Upper lobe of left lung (tissue), 4 donors: ENCODE measurements at regions not wholly inside any gene's neighbourhood (a gene's known extent, or its start where the extent isn't known, plus 50 kb on each side); places are given as distances from the start of the nearest gene placed in this dataset.

ENCODE experiments used
- CTCF ChIP-seq, 6 experiments: fragments of 450-650 bp in 4 of 6; fragments of 200-600 bp in 2 of 6; sonication (generic) in 2 of 6; IDR thresholded peaks; one replicate each; pipeline ENCODE4 v1.5.1; 2016 to 2019; ENCODE audit warnings: antibody characterized with exemption in 6 of 6
- POLR2A ChIP-seq, 4 donors: fragments of 450-650 bp; IDR thresholded peaks; one replicate each; pipeline ENCODE4 v1.5.1; 2016 to 2017; ENCODE audit warnings: antibody characterized with exemption in 4 of 4, mild to moderate bottlenecking in 2 of 4

DNA sequence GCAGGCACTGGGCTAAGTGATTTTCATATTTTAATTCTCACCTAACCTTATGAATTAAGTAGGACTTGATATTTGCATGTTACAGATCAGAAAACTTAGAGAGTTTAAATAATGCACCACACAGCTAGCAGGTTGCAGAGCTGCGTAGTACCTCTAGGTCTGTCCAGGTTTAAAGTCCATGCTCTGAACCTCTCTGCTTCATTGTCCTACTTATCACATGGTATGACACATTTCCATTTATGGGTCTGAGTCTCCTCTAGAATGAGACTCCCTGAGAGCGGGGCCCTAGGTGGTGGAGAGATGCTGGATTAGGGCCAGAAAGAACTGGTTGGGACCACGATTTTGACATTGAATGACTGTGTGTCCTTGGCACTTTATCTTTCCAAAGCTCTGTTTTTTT is 102.5 kb upstream of the USP24 start:
- no peak for TF ChIP-seq CTCF (IDR thresholded peaks at IDR 0.05)
- TF ChIP-seq POLR2A (IDR thresholded peaks at IDR 0.05) = no peak
